Vagina (tissue), 2 donors: ENCODE measurements at regions not wholly inside any gene's neighbourhood (a gene's known extent, or its start where the extent isn't known, plus 50 kb on each side); places are given as distances from the start of the nearest gene placed in this dataset.

Experiments used
- DNase-seq, 2 donors: peaks; one replicate each; pipeline ENCODE4 v3.0.0-alpha.2; 2017; ENCODE audit errors: extremely low spot score in 2 of 2
- H3K27ac ChIP-seq: fragments of 200-600 bp; sonication (generic); one replicate; pipeline ENCODE4 v1.5.1; 2019
- H3K27me3 ChIP-seq: fragments of 200-600 bp; sonication (generic); one replicate; pipeline ENCODE4 v1.5.1; 2019
- H3K36me3 ChIP-seq, 2 donors: fragments of 200-600 bp; sonication (generic); one replicate each; pipeline ENCODE4 v1.5.1; 2017 to 2019
- H3K4me1 ChIP-seq: fragments of 200-600 bp; sonication (generic); one replicate; pipeline ENCODE4 v1.5.1; 2019
- H3K4me3 ChIP-seq, 2 donors: fragments of 200-600 bp; sonication (generic); 1 replicate in 1 of 2; 2 replicates in 1 of 2; pipeline ENCODE4 v1.5.1; 2016 to 2019
- H3K9me3 ChIP-seq: fragments of 200-600 bp; sonication (generic); one replicate; pipeline ENCODE4 v1.5.1; 2019
- CTCF ChIP-seq, 3 experiments: fragments of 450-650 bp in 2 of 3; fragments of 200-600 bp in 1 of 3; sonication (generic) in 1 of 3; IDR thresholded peaks; one replicate each; pipeline ENCODE4 v1.5.1; 2017 to 2019; ENCODE audit warnings: antibody characterized with exemption in 3 of 3, mild to moderate bottlenecking in 2 of 3, moderate library complexity in 2 of 3
- POLR2A ChIP-seq, 2 donors: fragments of 450-650 bp; IDR thresholded peaks; one replicate each; pipeline ENCODE4 v1.6.1; 2017; ENCODE audit warnings: antibody characterized with exemption in 2 of 2, mild to moderate bottlenecking in 2 of 2, moderate library complexity in 2 of 2
- POLR2AphosphoS5 ChIP-seq, 2 donors: sonication (generic); formaldehyde crosslinking; IDR thresholded peaks; one replicate each; pipeline ENCODE4 v1.9.0; 2017; ENCODE audit warnings: antibody characterized with exemption in 2 of 2, mild to moderate bottlenecking in 2 of 2, low read depth in 1 of 2; ENCODE audit not compliant: insufficient read depth in 1 of 2
- intact Hi-C: fragments of 100-400 bp; cut with DNase I; formaldehyde crosslinking; loops from one replicate; pipeline ENCODE4 v1.15.1; 2023

DNA sequence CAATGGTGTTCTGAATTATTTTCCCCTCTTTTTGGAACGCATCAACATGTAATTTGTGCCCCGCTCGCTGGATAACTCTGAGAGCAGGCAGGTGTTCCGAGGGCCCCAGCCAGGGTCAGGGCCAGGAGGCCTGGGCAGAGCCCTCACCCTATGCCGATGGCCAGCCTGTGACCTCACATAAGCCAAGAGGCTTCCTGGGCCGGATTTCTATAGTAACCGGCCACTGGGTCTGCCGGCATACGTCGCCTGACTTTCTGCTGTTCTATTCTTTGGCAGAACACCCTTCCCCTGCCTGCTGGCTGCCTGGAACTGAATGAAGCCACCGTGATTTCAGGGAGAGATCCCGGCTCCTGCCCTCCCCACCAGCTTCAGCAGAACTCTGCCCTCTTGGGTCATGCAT is 375.2 kb downstream of the SHANK2 start:
- Histone ChIP-seq H3K4me3 (no peak overlapping the region), H3K36me3 (no peaks in the 10 kb centered on the region), H3K27ac (no peak overlapping the region), H3K4me1 (no peaks in the 10 kb centered on the region), H3K9me3 (no peaks in the 10 kb centered on the region), H3K27me3 (no peaks in the 10 kb centered on the region)
- intact Hi-C loops = no loop called here
- no peak for DNase-seq
- TF ChIP-seq POLR2AphosphoS5 (IDR thresholded peaks at IDR 0.05; ENCODE audit: insufficient read depth in 1 of 2, low read depth in 1 of 2) (no peak), CTCF (IDR thresholded peaks at IDR 0.05) (no peak), POLR2A (IDR thresholded peaks at IDR 0.05) (no peak)

DNA sequence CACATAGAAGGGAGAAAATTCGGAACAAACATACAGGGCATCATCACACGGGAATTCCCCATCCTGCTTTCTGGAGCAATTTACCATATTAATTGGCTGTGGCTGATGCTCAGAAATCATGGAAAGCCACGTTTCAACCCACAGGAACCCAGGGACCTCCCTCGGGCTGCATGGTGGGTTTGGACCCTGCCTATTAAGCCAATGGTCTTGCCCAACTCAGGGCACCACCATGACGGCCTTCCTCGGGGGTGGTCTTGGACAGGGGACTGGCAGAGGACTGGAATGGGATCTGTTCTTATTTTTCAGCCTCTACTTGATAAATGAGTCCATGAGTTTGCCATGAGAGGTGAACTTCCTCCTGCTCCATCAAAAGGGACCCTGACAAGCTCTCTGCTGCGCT is 374.0 kb downstream of the SHANK2 start:
- Histone ChIP-seq H3K9me3 (no peaks in the 10 kb centered on the region), H3K27me3 (no peaks in the 10 kb centered on the region), H3K4me1 (no peaks in the 10 kb centered on the region), H3K27ac (no peak overlapping the region), H3K36me3 (no peaks in the 10 kb centered on the region), H3K4me3 (no peak overlapping the region)
- no peak for TF ChIP-seq POLR2AphosphoS5 (IDR thresholded peaks at IDR 0.05; ENCODE audit: insufficient read depth in 1 of 2, low read depth in 1 of 2)
- no peak for TF ChIP-seq POLR2A (IDR thresholded peaks at IDR 0.05)
- TF ChIP-seq CTCF (IDR thresholded peaks at IDR 0.05) = no peak
- intact Hi-C loops = no loop called here
- no peak for DNase-seq

GRCh38 chr11:70879601-70880285 is 372.6 kb downstream of the SHANK2 start:
- no peak for DNase-seq
- TF ChIP-seq POLR2AphosphoS5 (IDR thresholded peaks at IDR 0.05; ENCODE audit: insufficient read depth in 1 of 2, low read depth in 1 of 2) = no peak
- TF ChIP-seq CTCF (IDR thresholded peaks at IDR 0.05) = no peak
- TF ChIP-seq POLR2A (IDR thresholded peaks at IDR 0.05) = no peak
- peaks cover 6% of the 10 kb centered on the region for H3K4me1 ChIP-seq
- no peak overlapping the region for H3K27ac ChIP-seq
- H3K36me3 ChIP-seq = no peaks in the 10 kb centered on the region
- intact Hi-C loops = no loop called here
- no peaks in the 10 kb centered on the region for H3K27me3 ChIP-seq
- no peak overlapping the region for H3K4me3 ChIP-seq
- H3K9me3 ChIP-seq = no peaks in the 10 kb centered on the region

GRCh38 chr11:70880416-70880815 is 372.0 kb downstream of the SHANK2 start:
- H3K27ac ChIP-seq = no peak overlapping the region
- H3K4me3 ChIP-seq = no peak overlapping the region
- peaks cover 6% of the 10 kb centered on the region for H3K4me1 ChIP-seq
- no peaks in the 10 kb centered on the region for H3K27me3 ChIP-seq
- intact Hi-C loops = no loop called here
- TF ChIP-seq POLR2AphosphoS5 (IDR thresholded peaks at IDR 0.05; ENCODE audit: insufficient read depth in 1 of 2, low read depth in 1 of 2) = no peak
- TF ChIP-seq POLR2A (IDR thresholded peaks at IDR 0.05) = no peak
- no peak for TF ChIP-seq CTCF (IDR thresholded peaks at IDR 0.05)
- H3K9me3 ChIP-seq = no peaks in the 10 kb centered on the region
- DNase-seq = no peak
- H3K36me3 ChIP-seq = no peaks in the 10 kb centered on the region

DNA sequence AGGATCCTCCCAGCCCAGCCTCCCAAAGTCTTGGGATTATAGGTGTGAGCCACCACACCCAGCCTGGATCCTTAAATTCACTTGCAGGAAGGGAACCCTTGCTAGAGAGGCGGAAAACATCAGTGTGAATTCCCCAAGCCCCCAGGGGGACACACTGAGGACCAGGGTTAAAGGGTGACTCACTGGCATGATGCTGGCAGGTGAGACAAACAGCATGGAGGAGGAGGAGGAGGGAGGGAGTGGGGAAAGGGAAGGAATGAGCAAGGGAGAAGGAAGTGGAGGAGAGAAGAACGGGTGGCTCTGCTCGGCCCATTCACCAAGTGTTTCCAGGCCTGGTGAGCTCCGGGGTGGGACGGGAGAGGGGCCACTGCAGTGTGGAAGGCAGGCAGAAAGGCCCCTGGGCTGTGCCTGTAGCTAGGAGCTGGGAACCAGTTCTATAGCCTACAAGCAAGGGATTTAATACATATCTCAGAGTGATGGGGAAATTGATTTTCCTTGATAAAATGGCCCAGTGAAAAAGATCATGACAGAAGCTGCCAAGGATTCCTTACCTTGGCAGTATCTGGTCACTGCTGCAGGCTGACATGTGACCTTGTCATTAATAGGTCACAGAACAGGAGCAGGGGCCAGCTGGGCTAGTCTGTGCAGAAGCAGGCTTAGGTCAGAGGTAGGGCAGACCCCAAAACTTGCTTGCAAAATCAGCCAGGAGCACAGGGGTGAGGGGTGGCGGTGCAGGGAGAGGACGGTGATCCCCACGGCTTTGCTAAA is 370.2 kb downstream of the SHANK2 start:
- no peak for DNase-seq

More for the DNA sequence above, 370.2 kb downstream of the SHANK2 start:
- Histone ChIP-seq H3K27me3 (no peaks in the 10 kb centered on the region), H3K36me3 (no peaks in the 10 kb centered on the region), H3K4me1 (peaks cover 6% of the 10 kb centered on the region), H3K9me3 (no peaks in the 10 kb centered on the region), H3K27ac (no peak overlapping the region), H3K4me3 (no peak overlapping the region)
- intact Hi-C loops = no loop called here
- TF ChIP-seq CTCF (IDR thresholded peaks at IDR 0.05) = no peak
- no peak for TF ChIP-seq POLR2A (IDR thresholded peaks at IDR 0.05)
- no peak for TF ChIP-seq POLR2AphosphoS5 (IDR thresholded peaks at IDR 0.05; ENCODE audit: insufficient read depth in 1 of 2, low read depth in 1 of 2)
